ENCODE measurements at regions not wholly inside any gene's neighbourhood (a gene's known extent, or its start where the extent isn't known, plus 50 kb on each side); places are given as distances from the start of the nearest gene placed in this dataset.

GRCh38 chr13:85089186-85089585 is 710.0 kb downstream of the SLITRK6 start:
- no peak for TF ChIP-seq CTCF (conservative IDR thresholded peaks at IDR 0.05)
- no peak for TF ChIP-seq EZH2 (IDR thresholded peaks at IDR 0.05; ENCODE audit: low read depth)

All from PC-9 (cell line).